Activated CD4-positive, alpha-beta T cell treated with anti-CD3 and anti-CD28 coated beads, Interleukin-2, amount 10 ng/mL, durations not matched to agents 24 days and 14 days (primary cell): ENCODE measurements at regions not wholly inside any gene's neighbourhood (a gene's known extent, or its start where the extent isn't known, plus 50 kb on each side); places are given as distances from the start of the nearest gene placed in this dataset.

ENCODE experiments used
- DNase-seq: peaks from one replicate; pipeline ENCODE4 v3.0.0; 2022
- H3K27ac Mint-ChIP-seq: one replicate; pipeline ENCODE4 v1.8.0; 2022; ENCODE audit warnings: mild to moderate bottlenecking, mixed read lengths
- H3K27me3 Mint-ChIP-seq: one replicate; pipeline ENCODE4 v1.8.0; 2022; ENCODE audit warnings: mixed read lengths
- H3K36me3 Mint-ChIP-seq: one replicate; pipeline ENCODE4 v1.8.0; 2022; ENCODE audit warnings: low read depth, mild to moderate bottlenecking, mixed read lengths
- H3K4me1 Mint-ChIP-seq: one replicate; pipeline ENCODE4 v1.8.0; 2021; ENCODE audit warnings: mixed read lengths
- H3K4me3 Mint-ChIP-seq: one replicate; pipeline ENCODE4 v1.8.0; 2022; ENCODE audit warnings: mild to moderate bottlenecking, moderate library complexity, mixed read lengths
- H3K9me3 Mint-ChIP-seq: one replicate; pipeline ENCODE4 v1.8.0; 2021; ENCODE audit warnings: mixed read lengths
- intact Hi-C: fragments of 100-400 bp; cut with micrococcal nuclease; formaldehyde crosslinking; loops from one replicate; pipeline ENCODE4 v1.15.1; 2023

- Mint-ChIP-seq H3K4me1 (no peaks in the 10 kb centered on the region), H3K4me3 (no peak overlapping the region), H3K9me3 (no peaks in the 10 kb centered on the region), H3K27me3 (no peaks in the 10 kb centered on the region), H3K36me3 (no peaks in the 10 kb centered on the region), H3K27ac (no peak overlapping the region)
- no peak for DNase-seq
- intact Hi-C loops = no loop called here
These were observed 700.9 kb downstream of the AACS start for GRCh38 chr12:125766091-125766490.

- Mint-ChIP-seq H3K27ac (no peak overlapping the region), H3K4me1 (no peaks in the 10 kb centered on the region), H3K9me3 (no peaks in the 10 kb centered on the region), H3K36me3 (no peaks in the 10 kb centered on the region), H3K4me3 (no peak overlapping the region), H3K27me3 (no peaks in the 10 kb centered on the region)
- intact Hi-C loops = no loop called here
- DNase-seq = no peak
These were observed 707.2 kb downstream of the AACS start for GRCh38 chr12:125772403-125772802.

- Mint-ChIP-seq H3K4me3 (no peak overlapping the region), H3K36me3 (no peaks in the 10 kb centered on the region), H3K27ac (no peak overlapping the region), H3K9me3 (no peaks in the 10 kb centered on the region), H3K4me1 (no peaks in the 10 kb centered on the region), H3K27me3 (no peaks in the 10 kb centered on the region)
- DNase-seq = peak; percentile 62
- intact Hi-C loops = no loop called here
These were observed 707.9 kb downstream of the AACS start for GRCh38 chr12:125773033-125773640.

- H3K4me3 Mint-ChIP-seq = no peak overlapping the region
- H3K4me1 Mint-ChIP-seq = no peaks in the 10 kb centered on the region
- no peaks in the 10 kb centered on the region for H3K9me3 Mint-ChIP-seq
- intact Hi-C loops = no loop called here
- no peaks in the 10 kb centered on the region for H3K27me3 Mint-ChIP-seq
- no peak for DNase-seq
- H3K36me3 Mint-ChIP-seq = no peaks in the 10 kb centered on the region
- H3K27ac Mint-ChIP-seq = no peak overlapping the region
These were observed 710.3 kb downstream of the AACS start for GRCh38 chr12:125775507-125775906.

GRCh38 chr12:125776212-125776611 lies 711.0 kb downstream of the AACS start:
- intact Hi-C loops = no loop called here
- H3K27me3 Mint-ChIP-seq = no peaks in the 10 kb centered on the region
- no peaks in the 10 kb centered on the region for H3K4me1 Mint-ChIP-seq
- no peak for DNase-seq
- H3K27ac Mint-ChIP-seq = no peak overlapping the region
- no peak overlapping the region for H3K4me3 Mint-ChIP-seq
- H3K9me3 Mint-ChIP-seq = no peaks in the 10 kb centered on the region
- H3K36me3 Mint-ChIP-seq = no peaks in the 10 kb centered on the region

- H3K4me3 Mint-ChIP-seq = no peak overlapping the region
- H3K36me3 Mint-ChIP-seq = no peaks in the 10 kb centered on the region
- no peak overlapping the region for H3K27ac Mint-ChIP-seq
- no peak for DNase-seq
- no peaks in the 10 kb centered on the region for H3K27me3 Mint-ChIP-seq
- H3K9me3 Mint-ChIP-seq = peaks cover 17% of the 10 kb centered on the region
- intact Hi-C loops = no loop called here
- no peaks in the 10 kb centered on the region for H3K4me1 Mint-ChIP-seq
These were observed 720.9 kb downstream of the AACS start for GRCh38 chr12:125786143-125786542.

GRCh38 chr12:125794401-125794800 lies 729.2 kb downstream of the AACS start:
- H3K36me3 Mint-ChIP-seq = no peaks in the 10 kb centered on the region
- H3K9me3 Mint-ChIP-seq = peaks cover 15% of the 10 kb centered on the region
- H3K4me3 Mint-ChIP-seq = no peak overlapping the region
- H3K4me1 Mint-ChIP-seq = no peaks in the 10 kb centered on the region
- no peak overlapping the region for H3K27ac Mint-ChIP-seq
- no peaks in the 10 kb centered on the region for H3K27me3 Mint-ChIP-seq
- DNase-seq = no peak
- intact Hi-C loops = no loop called here

GRCh38 chr12:125797421-125798175 lies 732.4 kb downstream of the AACS start:
- H3K4me3 Mint-ChIP-seq = no peak overlapping the region
- H3K27ac Mint-ChIP-seq = no peak overlapping the region
- intact Hi-C loops = no loop called here
- H3K36me3 Mint-ChIP-seq = no peaks in the 10 kb centered on the region
- H3K27me3 Mint-ChIP-seq = no peaks in the 10 kb centered on the region
- no peaks in the 10 kb centered on the region for H3K9me3 Mint-ChIP-seq
- no peak for DNase-seq
- no peaks in the 10 kb centered on the region for H3K4me1 Mint-ChIP-seq

GRCh38 chr12:125804660-125805059 lies 739.4 kb downstream of the AACS start:
- Mint-ChIP-seq H3K9me3 (no peaks in the 10 kb centered on the region), H3K4me1 (no peaks in the 10 kb centered on the region), H3K27ac (no peak overlapping the region), H3K36me3 (no peaks in the 10 kb centered on the region), H3K4me3 (no peak overlapping the region), H3K27me3 (no peaks in the 10 kb centered on the region)
- intact Hi-C loops = no loop called here
- DNase-seq = no peak

- Mint-ChIP-seq H3K27me3 (no peaks in the 10 kb centered on the region), H3K9me3 (peaks cover 7% of the 10 kb centered on the region), H3K4me3 (no peak overlapping the region), H3K27ac (no peak overlapping the region), H3K4me1 (no peaks in the 10 kb centered on the region), H3K36me3 (no peaks in the 10 kb centered on the region)
- intact Hi-C loops = no loop called here
- DNase-seq = no peak
These were observed 759.0 kb downstream of the AACS start for GRCh38 chr12:125824276-125824675.

- intact Hi-C loops = no loop called here
- DNase-seq = no peak
- no peaks in the 10 kb centered on the region for H3K4me1 Mint-ChIP-seq
- H3K27me3 Mint-ChIP-seq = no peaks in the 10 kb centered on the region
- no peaks in the 10 kb centered on the region for H3K36me3 Mint-ChIP-seq
- H3K4me3 Mint-ChIP-seq = no peak overlapping the region
- H3K27ac Mint-ChIP-seq = no peak overlapping the region
- peaks cover 6% of the 10 kb centered on the region for H3K9me3 Mint-ChIP-seq
These were observed 770.6 kb downstream of the AACS start for GRCh38 chr12:125835852-125836251.

- no peak for DNase-seq
- intact Hi-C loops = no loop called here
- Mint-ChIP-seq H3K9me3 (peaks cover 6% of the 10 kb centered on the region), H3K4me1 (no peaks in the 10 kb centered on the region), H3K27ac (no peak overlapping the region), H3K4me3 (no peak overlapping the region), H3K27me3 (no peaks in the 10 kb centered on the region), H3K36me3 (no peaks in the 10 kb centered on the region)
These were observed 771.4 kb downstream of the AACS start for GRCh38 chr12:125836647-125837046.

- Mint-ChIP-seq H3K9me3 (peaks cover 3% of the 10 kb centered on the region), H3K4me3 (no peak overlapping the region), H3K27me3 (no peaks in the 10 kb centered on the region), H3K27ac (no peak overlapping the region), H3K4me1 (no peaks in the 10 kb centered on the region), H3K36me3 (no peaks in the 10 kb centered on the region)
- intact Hi-C loops = no loop called here
- no peak for DNase-seq
These were observed 776.1 kb downstream of the AACS start for GRCh38 chr12:125841332-125841731.

GRCh38 chr12:125852116-125852515 lies 786.9 kb downstream of the AACS start:
- H3K36me3 Mint-ChIP-seq = no peaks in the 10 kb centered on the region
- no peak overlapping the region for H3K27ac Mint-ChIP-seq
- H3K4me1 Mint-ChIP-seq = no peaks in the 10 kb centered on the region
- no peak for DNase-seq
- H3K27me3 Mint-ChIP-seq = no peaks in the 10 kb centered on the region
- intact Hi-C loops = no loop called here
- no peak overlapping the region for H3K4me3 Mint-ChIP-seq
- H3K9me3 Mint-ChIP-seq = no peaks in the 10 kb centered on the region

GRCh38 chr12:125852679-125853078 lies 787.4 kb downstream of the AACS start:
- no peak overlapping the region for H3K4me3 Mint-ChIP-seq
- no peaks in the 10 kb centered on the region for H3K27me3 Mint-ChIP-seq
- no peak for DNase-seq
- no peaks in the 10 kb centered on the region for H3K9me3 Mint-ChIP-seq
- intact Hi-C loops = no loop called here
- H3K36me3 Mint-ChIP-seq = no peaks in the 10 kb centered on the region
- no peak overlapping the region for H3K27ac Mint-ChIP-seq
- H3K4me1 Mint-ChIP-seq = no peaks in the 10 kb centered on the region
